T-helper 17 cell (primary cell): ENCODE measurements at regions not wholly inside any gene's neighbourhood (a gene's known extent, or its start where the extent isn't known, plus 50 kb on each side); places are given as distances from the start of the nearest gene placed in this dataset.

ENCODE experiments used
- ATAC-seq: fragments of 150-1000 bp; cut with Tn5 transposase; 2 replicates; pipeline ENCODE4 v1.10.0; 2021; ENCODE audit warnings: mild to moderate bottlenecking, moderate library complexity
- DNase-seq, 3 donors: peaks; one replicate each; pipeline versions ENCODE4 v3.0.0 to v3.0.0-alpha.2; 2020 to 2021
- H3K9me3 ChIP-seq: one replicate; pipeline ENCODE4 v1.7.0; 2013; ENCODE audit warnings: low read length, mild to moderate bottlenecking; ENCODE audit not compliant: control insufficient read depth, poor library complexity, severe bottlenecking
- H3K27ac Mint-ChIP-seq: one replicate; pipeline ENCODE4 v1.8.0; 2022; ENCODE audit warnings: mild to moderate bottlenecking, moderate library complexity, mixed read lengths
- H3K27me3 Mint-ChIP-seq: one replicate; pipeline ENCODE4 v1.8.0; 2022; ENCODE audit warnings: mixed read lengths
- H3K36me3 Mint-ChIP-seq: one replicate; pipeline ENCODE4 v1.8.0; 2022; ENCODE audit warnings: low read depth, mixed read lengths
- H3K4me1 Mint-ChIP-seq: one replicate; pipeline ENCODE4 v1.8.0; 2022; ENCODE audit warnings: mild to moderate bottlenecking, mixed read lengths
- H3K4me3 Mint-ChIP-seq: one replicate; pipeline ENCODE4 v1.8.0; 2022; ENCODE audit warnings: mild to moderate bottlenecking, moderate library complexity, mixed read lengths

DNA sequence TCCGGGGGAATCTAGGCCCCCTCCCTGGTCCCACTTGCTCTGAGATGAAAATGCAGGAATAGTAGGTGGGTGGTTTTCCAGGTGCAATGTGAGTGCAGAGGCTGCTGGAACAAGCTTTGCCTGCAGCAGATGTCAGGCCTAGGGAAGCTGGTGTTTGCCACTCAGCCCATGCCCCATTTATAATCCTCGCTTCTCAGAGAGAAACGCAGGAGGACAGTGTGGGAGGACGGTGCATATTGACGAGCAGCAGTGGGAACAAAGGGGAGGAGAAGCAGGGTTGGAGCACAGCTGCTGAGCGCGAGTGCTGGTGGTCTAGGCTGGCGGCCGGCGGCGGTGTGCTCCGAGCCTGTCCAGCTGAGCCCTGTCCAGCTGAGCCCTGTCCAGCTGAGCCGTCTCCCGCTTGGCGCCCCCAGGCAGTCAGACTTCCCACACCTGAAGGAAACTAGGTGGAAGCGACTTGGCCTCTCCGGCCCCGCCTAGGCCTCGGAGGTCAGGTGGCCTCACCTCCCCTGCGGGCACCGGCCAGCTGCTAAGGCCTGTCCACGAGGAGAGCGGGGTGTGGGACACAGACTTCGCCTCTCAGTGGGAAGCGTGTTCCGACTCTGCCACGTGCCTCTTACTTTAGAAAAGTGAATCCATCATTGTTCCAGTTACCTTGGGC is 49.7 kb upstream of the FRMD1 start:
- Mint-ChIP-seq H3K27ac (no peak overlapping the region), H3K36me3 (peaks cover 5% of the 10 kb centered on the region), H3K4me3 (no peak overlapping the region), H3K27me3 (peaks cover 33% of the 10 kb centered on the region), H3K4me1 (peaks cover 2% of the 10 kb centered on the region)
- DNase-seq (no peak), ATAC-seq (no peak)
- no peaks in the 10 kb centered on the region for H3K9me3 ChIP-seq
